Calu3 (cell line): ENCODE measurements at regions not wholly inside any gene's neighbourhood (a gene's known extent, or its start where the extent isn't known, plus 50 kb on each side); places are given as distances from the start of the nearest gene placed in this dataset.

Experiments used
- BruUV-seq: library from RNA; stranded (reverse); fragments of 400-500 nt; replicated peaks from 2 replicates; lab custom pipeline; 2021; lab: Mats Ljungman, UMichigan
- CTCF ChIA-PET: fragments of 300-600 bp; sonication (Branson Sonifier 250); formaldehyde crosslinking; loops from one replicate; lab custom pipeline; 2022; ENCODE audit warnings: antibody characterized with exemption; lab: Charles Lee
- DNase-seq: peaks from one replicate; pipeline ENCODE4 v3.0.0; 2022
- H3K27ac Mint-ChIP-seq: one replicate; pipeline ENCODE4 v1.8.0; 2022; ENCODE audit warnings: mixed read lengths; ENCODE audit not compliant: unreplicated experiment
- H3K27me3 Mint-ChIP-seq: one replicate; pipeline ENCODE4 v1.8.0; 2022; ENCODE audit warnings: mixed read lengths; ENCODE audit not compliant: unreplicated experiment
- H3K36me3 Mint-ChIP-seq: one replicate; pipeline ENCODE4 v1.8.0; 2022; ENCODE audit warnings: mild to moderate bottlenecking, moderate library complexity, mixed read lengths; ENCODE audit not compliant: insufficient read depth, unreplicated experiment
- H3K4me1 Mint-ChIP-seq: one replicate; pipeline ENCODE4 v1.8.0; 2022; ENCODE audit warnings: mild to moderate bottlenecking, low read depth, mixed read lengths; ENCODE audit not compliant: unreplicated experiment
- H3K4me3 Mint-ChIP-seq: one replicate; pipeline ENCODE4 v1.8.0; 2022; ENCODE audit warnings: mild to moderate bottlenecking, low read depth, moderate library complexity, mixed read lengths; ENCODE audit not compliant: unreplicated experiment
- H3K9me3 Mint-ChIP-seq: one replicate; pipeline ENCODE4 v1.8.0; 2022; ENCODE audit warnings: low read depth, mixed read lengths; ENCODE audit not compliant: unreplicated experiment
- CTCF ChIP-seq: fragments of 200-600 bp; IDR thresholded peaks from one replicate; pipeline ENCODE4 v1.8.0; 2022; ENCODE audit warnings: antibody characterized with exemption; ENCODE audit not compliant: unreplicated experiment
- intact Hi-C: fragments of 100-400 bp; cut with micrococcal nuclease; formaldehyde crosslinking; loops from one replicate; pipeline ENCODE4 v1.10.0; 2022; ENCODE audit not compliant: unreplicated experiment

GRCh38 chr18:23388357-23388756 lies 64.7 kb upstream of the RIOK3 start:
- no TSS peak for BruUV-seq
- no peak for DNase-seq

GRCh38 chr18:23391156-23391555 lies 61.9 kb upstream of the RIOK3 start:
- no peaks in the 10 kb centered on the region for H3K36me3 Mint-ChIP-seq
- no peaks in the 10 kb centered on the region for H3K9me3 Mint-ChIP-seq
- no peak overlapping the region for H3K27ac Mint-ChIP-seq
- CTCF ChIA-PET = no interaction called here
- BruUV-seq = no TSS peak
- no peak for DNase-seq
- intact Hi-C loops = no loop called here
- no peaks in the 10 kb centered on the region for H3K27me3 Mint-ChIP-seq
- TF ChIP-seq CTCF = no peak
- H3K4me1 Mint-ChIP-seq = peaks cover 7% of the 10 kb centered on the region
- H3K4me3 Mint-ChIP-seq = no peak overlapping the region

More at GRCh38 chr18:23388357-23388756, 64.7 kb upstream of the RIOK3 start:
- no peaks in the 10 kb centered on the region for H3K9me3 Mint-ChIP-seq
- no peaks in the 10 kb centered on the region for H3K27me3 Mint-ChIP-seq
- peaks cover 20% of the 10 kb centered on the region for H3K4me1 Mint-ChIP-seq
- H3K4me3 Mint-ChIP-seq = no peak overlapping the region
- no peaks in the 10 kb centered on the region for H3K36me3 Mint-ChIP-seq
- no peak overlapping the region for H3K27ac Mint-ChIP-seq
- CTCF ChIA-PET = no interaction called here
- intact Hi-C loops = no loop called here
- no peak for TF ChIP-seq CTCF

- no TSS peak for BruUV-seq
- H3K4me3 Mint-ChIP-seq = no peak overlapping the region
- CTCF ChIA-PET = interaction anchor here (0.6 kb wide), 1 partner anchor 984 kb away, joined by 3 read pairs; no protein-coding TSS in a partner anchor
- H3K27ac Mint-ChIP-seq = no peak overlapping the region
- no peaks in the 10 kb centered on the region for H3K9me3 Mint-ChIP-seq
- intact Hi-C loops = no loop called here
- H3K4me1 Mint-ChIP-seq = peaks cover 16% of the 10 kb centered on the region
- no peaks in the 10 kb centered on the region for H3K36me3 Mint-ChIP-seq
- DNase-seq = no peak
- no peaks in the 10 kb centered on the region for H3K27me3 Mint-ChIP-seq
- no peak for TF ChIP-seq CTCF
These were observed 55.2 kb upstream of the RIOK3 start for GRCh38 chr18:23397907-23398306.

GRCh38 chr18:23398401-23398800 lies 54.7 kb upstream of the RIOK3 start:
- H3K36me3 Mint-ChIP-seq = no peaks in the 10 kb centered on the region
- no peak for TF ChIP-seq CTCF
- CTCF ChIA-PET = no interaction called here
- peaks cover 16% of the 10 kb centered on the region for H3K4me1 Mint-ChIP-seq
- intact Hi-C loops = no loop called here
- H3K4me3 Mint-ChIP-seq = no peak overlapping the region
- no TSS peak for BruUV-seq
- H3K9me3 Mint-ChIP-seq = no peaks in the 10 kb centered on the region
- DNase-seq = no peak
- H3K27ac Mint-ChIP-seq = no peak overlapping the region
- no peaks in the 10 kb centered on the region for H3K27me3 Mint-ChIP-seq
